RWPE1 (cell line): ENCODE measurements at regions not wholly inside any gene's neighbourhood (a gene's known extent, or its start where the extent isn't known, plus 50 kb on each side); places are given as distances from the start of the nearest gene placed in this dataset.

Experiments used
- CTCF ChIA-PET: fragments of 350-600 bp; sonication (Branson Sonifier 250); formaldehyde crosslinking; extraction: SDS; loops from one replicate; lab custom pipeline; 2021; lab: Yijun Ruan, JAX
- POLR2A ChIA-PET: fragments of 400-600 bp; formaldehyde crosslinking; extraction: SDS; loops from one replicate; lab custom pipeline; 2020; ENCODE audit warnings: antibody characterized with exemption; ENCODE audit not compliant: low non-redundant PET; lab: Yijun Ruan, JAX
- DNase-seq: peaks from one replicate; pipeline ENCODE4 v3.0.0; 2012; ENCODE audit warnings: low spot score
- H3K27ac ChIP-seq: fragments of 450-650 bp; 2 replicates; pipeline ENCODE4 v1.5.1; 2017
- CTCF ChIP-seq: fragments of 450-650 bp; conservative IDR thresholded peaks from 2 replicates; pipeline ENCODE4 v1.5.1; 2017; ENCODE audit warnings: low read depth, mild to moderate bottlenecking

GRCh38 chr14:104277416-104278213, 139.2 kb downstream of the KIF26A start:
- CTCF ChIA-PET: no interaction called here
- POLR2A ChIA-PET: no interaction called here
- no peak for TF ChIP-seq CTCF
- no peak for DNase-seq
- H3K27ac ChIP-seq: no peak overlapping the region

GRCh38 chr14:104278214-104278534, 139.8 kb downstream of the KIF26A start:
- no peak for TF ChIP-seq CTCF
- ChIA-PET CTCF (interaction anchor here (0.7 kb wide), 1 partner anchor 223 kb away, joined by 3 read pairs; no protein-coding TSS in a partner anchor), POLR2A (no interaction called here)
- no peak for DNase-seq
- H3K27ac ChIP-seq: no peak overlapping the region

GRCh38 chr14:104280085-104280901, 141.9 kb downstream of the KIF26A start:
- H3K27ac ChIP-seq: no peak overlapping the region

GRCh38 chr14:104280902-104281767, 142.7 kb downstream of the KIF26A start:
- H3K27ac ChIP-seq: no peak overlapping the region
- ChIA-PET CTCF (no interaction called here), POLR2A (no interaction called here)
- no peak for DNase-seq
- no peak for TF ChIP-seq CTCF

More at GRCh38 chr14:104280085-104280901, 141.9 kb downstream of the KIF26A start:
- POLR2A ChIA-PET: no interaction called here
- CTCF ChIA-PET: no interaction called here
- no peak for DNase-seq
- TF ChIP-seq CTCF: no peak

GRCh38 chr14:104281768-104282301, 143.4 kb downstream of the KIF26A start:
- H3K27ac ChIP-seq: no peak overlapping the region
- no peak for DNase-seq
- CTCF ChIA-PET: no interaction called here
- TF ChIP-seq CTCF: no peak
- POLR2A ChIA-PET: no interaction called here
